ENCODE measurements at regions not wholly inside any gene's neighbourhood (a gene's known extent, or its start where the extent isn't known, plus 50 kb on each side); places are given as distances from the start of the nearest gene placed in this dataset.

DNA sequence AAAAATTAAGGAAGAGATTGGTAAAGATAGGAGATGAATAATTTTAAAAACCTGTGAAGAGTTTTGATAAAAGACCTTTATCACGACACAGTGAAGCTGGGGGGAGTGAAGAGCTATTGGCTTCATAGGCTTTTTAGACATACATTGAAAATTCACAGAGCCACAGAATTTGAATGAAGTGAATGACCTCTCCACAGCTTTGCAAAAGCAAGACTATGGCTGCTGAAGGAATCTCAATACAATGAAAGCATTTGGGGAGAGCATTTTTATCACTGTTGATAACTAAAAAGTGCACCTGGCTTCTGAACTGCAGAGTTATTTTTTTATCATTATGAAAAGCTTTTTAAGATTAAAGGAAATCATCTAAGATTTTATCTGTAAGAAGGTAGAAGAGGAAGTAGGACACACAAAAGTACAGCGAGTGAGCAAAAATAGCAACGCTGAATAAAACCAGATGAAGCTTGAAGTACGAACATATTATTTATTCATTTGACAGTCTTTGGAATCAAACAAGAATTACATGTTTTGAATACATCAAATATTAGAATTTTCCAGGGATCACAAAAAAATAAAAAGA is 317.5 kb downstream of the KCNC2 start:
- H3K27ac Mint-ChIP-seq (ENCODE audit: unreplicated experiment): no peak overlapping the region
- DNase-seq: no peak
- H3K9me3 Mint-ChIP-seq (ENCODE audit: low read depth, unreplicated experiment): peaks cover 7% of the 10 kb centered on the region
- H3K4me1 Mint-ChIP-seq (ENCODE audit: low read depth, unreplicated experiment): peaks cover 36% of the 10 kb centered on the region
- no peaks in the 10 kb centered on the region for H3K27me3 Mint-ChIP-seq (ENCODE audit: unreplicated experiment)
- no peak for TF ChIP-seq CTCF (IDR thresholded peaks at IDR 0.05; ENCODE audit: unreplicated experiment)
- intact Hi-C loops (cut with micrococcal nuclease; ENCODE audit: unreplicated experiment): no loop called here
- CTCF ChIA-PET: no interaction called here
- H3K36me3 Mint-ChIP-seq (ENCODE audit: insufficient read depth, unreplicated experiment): no peaks in the 10 kb centered on the region
- no TSS peak for BruUV-seq (replicated peaks)
- no peak overlapping the region for H3K4me3 Mint-ChIP-seq (ENCODE audit: low read depth, unreplicated experiment)

DNA sequence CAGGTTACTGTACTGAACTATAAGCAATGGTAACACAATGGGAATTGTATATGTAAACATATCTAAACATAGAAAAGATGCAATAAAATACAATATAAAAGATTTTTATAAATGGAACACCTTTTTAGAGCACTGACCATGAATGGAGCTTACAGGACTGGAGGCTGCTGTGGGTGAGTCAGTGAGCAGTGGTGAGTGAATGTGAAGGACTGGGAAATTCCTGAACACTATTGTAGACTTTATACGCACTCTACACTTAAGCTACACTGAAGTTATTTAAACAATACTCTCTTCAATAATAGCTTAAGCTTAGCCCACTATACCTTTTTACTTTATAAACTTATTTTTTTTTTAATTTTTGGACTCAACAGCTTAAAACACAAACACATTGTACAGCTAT is 313.5 kb downstream of the KCNC2 start:
- TF ChIP-seq CTCF (IDR thresholded peaks at IDR 0.05; ENCODE audit: unreplicated experiment): no peak
- DNase-seq: no peak
- Mint-ChIP-seq H3K27me3 (ENCODE audit: unreplicated experiment) (no peaks in the 10 kb centered on the region), H3K4me3 (ENCODE audit: low read depth, unreplicated experiment) (no peak overlapping the region), H3K9me3 (ENCODE audit: low read depth, unreplicated experiment) (no peaks in the 10 kb centered on the region), H3K36me3 (ENCODE audit: insufficient read depth, unreplicated experiment) (no peaks in the 10 kb centered on the region), H3K4me1 (ENCODE audit: low read depth, unreplicated experiment) (peaks cover 22% of the 10 kb centered on the region), H3K27ac (ENCODE audit: unreplicated experiment) (no peak overlapping the region)
- intact Hi-C loops (cut with micrococcal nuclease; ENCODE audit: unreplicated experiment): no loop called here
- CTCF ChIA-PET: interaction anchor here (0.8 kb wide), 1 partner anchor 11 kb away, joined by 3 read pairs; no protein-coding TSS in a partner anchor
- no TSS peak for BruUV-seq (replicated peaks)

GRCh38 chr12:74897425-74898211 is 312.0 kb downstream of the KCNC2 start:
- DNase-seq: no peak
- BruUV-seq (replicated peaks): no TSS peak

More at GRCh38 chr12:74897425-74898211, 312.0 kb downstream of the KCNC2 start:
- Mint-ChIP-seq H3K36me3 (ENCODE audit: insufficient read depth, unreplicated experiment) (no peaks in the 10 kb centered on the region), H3K27me3 (ENCODE audit: unreplicated experiment) (no peaks in the 10 kb centered on the region), H3K9me3 (ENCODE audit: low read depth, unreplicated experiment) (no peaks in the 10 kb centered on the region), H3K27ac (ENCODE audit: unreplicated experiment) (no peak overlapping the region), H3K4me1 (ENCODE audit: low read depth, unreplicated experiment) (peaks cover 14% of the 10 kb centered on the region), H3K4me3 (ENCODE audit: low read depth, unreplicated experiment) (no peak overlapping the region)
- CTCF ChIA-PET: no interaction called here
- no peak for TF ChIP-seq CTCF (IDR thresholded peaks at IDR 0.05; ENCODE audit: unreplicated experiment)
- intact Hi-C loops (cut with micrococcal nuclease; ENCODE audit: unreplicated experiment): no loop called here

Measured in Calu3 (cell line).